ENCODE measurements at regions not wholly inside any gene's neighbourhood (a gene's known extent, or its start where the extent isn't known, plus 50 kb on each side); places are given as distances from the start of the nearest gene placed in this dataset.

DNA sequence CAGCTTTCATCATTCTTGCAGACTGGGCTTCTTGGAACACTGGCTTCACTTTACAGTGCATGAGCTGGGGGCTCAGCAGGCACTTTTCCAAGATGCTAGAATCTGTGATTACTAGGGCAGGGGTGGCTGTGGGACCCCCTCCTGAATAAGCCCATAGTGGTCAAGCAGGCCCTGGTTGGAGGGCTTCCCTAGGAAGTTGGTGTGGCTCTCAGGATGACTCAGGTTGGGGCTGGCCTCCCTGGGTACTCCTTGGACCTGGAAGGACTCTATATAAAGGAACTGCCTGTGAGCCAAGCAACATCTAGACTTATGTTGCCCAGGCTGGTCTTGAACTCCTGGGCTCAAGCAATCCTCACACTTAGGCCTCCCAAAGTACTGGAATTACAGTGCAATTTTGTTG is 88.3 kb upstream of the HELT start:
- no peak for TF ChIP-seq ZNF274 (IDR thresholded peaks at IDR 0.05; ENCODE audit: low read depth, low read length)

GRCh38 chr4:184932343-184932742 is 85.9 kb upstream of the HELT start:
- TF ChIP-seq ZNF274 (IDR thresholded peaks at IDR 0.05; ENCODE audit: low read depth, low read length): no peak
- no peak overlapping the region for H3K4me3 ChIP-seq (ENCODE audit: low read length)

More for the DNA sequence above, 88.3 kb upstream of the HELT start:
- H3K4me3 ChIP-seq (ENCODE audit: low read length): no peak overlapping the region

DNA sequence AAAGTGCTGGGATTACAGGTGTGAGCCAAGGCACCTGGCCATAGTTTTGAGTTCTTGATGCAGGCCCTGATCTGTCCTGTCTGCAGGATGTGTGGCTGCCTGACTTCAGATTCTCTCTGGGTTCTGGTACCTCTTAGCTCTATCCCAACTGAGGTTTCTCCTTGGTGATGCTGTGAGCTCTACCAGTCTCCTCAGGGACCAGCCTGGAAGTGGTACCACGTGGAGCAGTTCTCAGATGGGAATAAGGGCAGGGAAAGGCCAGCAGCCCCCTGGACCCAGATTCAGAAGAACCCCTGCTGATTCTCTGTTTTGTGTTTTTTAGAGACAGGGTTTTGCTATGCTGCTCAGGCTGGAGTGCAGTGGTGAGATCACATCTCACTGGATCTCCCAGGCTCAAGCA is 85.0 kb upstream of the HELT start:
- no peak for TF ChIP-seq ZNF274 (IDR thresholded peaks at IDR 0.05; ENCODE audit: low read depth, low read length)
- H3K4me3 ChIP-seq (ENCODE audit: low read length): no peak overlapping the region

GRCh38 chr4:184934184-184934583 is 84.1 kb upstream of the HELT start:
- no peak for TF ChIP-seq ZNF274 (IDR thresholded peaks at IDR 0.05; ENCODE audit: low read depth, low read length)
- no peak overlapping the region for H3K4me3 ChIP-seq (ENCODE audit: low read length)

DNA sequence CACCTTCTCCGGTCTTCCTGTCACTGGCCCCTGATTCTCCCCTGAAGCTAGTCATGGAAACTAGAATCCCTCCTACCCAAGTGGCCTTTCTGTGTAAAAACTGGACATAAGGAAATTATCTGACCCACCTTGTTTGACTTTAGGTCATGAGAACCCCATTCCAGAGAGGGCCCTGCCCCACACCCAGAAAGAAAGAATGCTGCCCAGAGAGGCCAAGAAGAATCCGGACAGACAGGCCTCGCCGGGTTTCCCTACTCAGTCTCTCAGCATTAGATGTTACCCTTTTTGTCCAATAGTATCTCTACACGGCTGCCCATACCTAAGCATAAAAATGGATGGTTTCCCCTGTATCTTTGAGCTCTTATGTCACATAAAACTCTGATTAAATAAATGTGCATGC is 83.3 kb upstream of the HELT start:
- H3K4me3 ChIP-seq (ENCODE audit: low read length): no peak overlapping the region
- no peak for TF ChIP-seq ZNF274 (IDR thresholded peaks at IDR 0.05; ENCODE audit: low read depth, low read length)

DNA sequence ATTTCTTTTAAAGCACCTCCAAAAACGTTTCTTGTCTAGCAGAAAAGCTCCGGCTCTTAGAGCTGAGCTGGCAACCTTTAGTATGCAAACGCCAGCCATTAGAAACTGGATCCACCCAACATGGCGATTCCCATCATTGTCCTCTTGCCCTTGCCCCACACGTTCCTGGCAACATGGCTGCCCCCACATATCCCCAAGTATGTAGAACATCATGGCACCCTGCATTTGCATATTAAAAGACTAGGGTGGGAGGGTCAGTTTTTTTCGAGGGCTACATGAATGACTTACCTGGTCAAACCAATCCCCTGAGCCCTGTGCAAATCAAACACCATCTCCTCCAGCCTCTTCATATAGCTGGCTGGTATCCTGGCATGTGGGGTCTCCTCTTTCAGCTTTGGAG is 82.2 kb upstream of the HELT start:
- no peak for TF ChIP-seq ZNF274 (IDR thresholded peaks at IDR 0.05; ENCODE audit: low read depth, low read length)

GRCh38 chr4:184937030-184937710 is 81.1 kb upstream of the HELT start:
- no peak overlapping the region for H3K4me3 ChIP-seq (ENCODE audit: low read length)
- TF ChIP-seq ZNF274 (IDR thresholded peaks at IDR 0.05; ENCODE audit: low read depth, low read length): no peak

More for the DNA sequence above, 82.2 kb upstream of the HELT start:
- no peak overlapping the region for H3K4me3 ChIP-seq (ENCODE audit: low read length)

GRCh38 chr4:184937745-184938144 is 80.5 kb upstream of the HELT start:
- no peak overlapping the region for H3K4me3 ChIP-seq (ENCODE audit: low read length)
- no peak for TF ChIP-seq ZNF274 (IDR thresholded peaks at IDR 0.05; ENCODE audit: low read depth, low read length)

- TF ChIP-seq ZNF274 (IDR thresholded peaks at IDR 0.05; ENCODE audit: low read depth, low read length): no peak
- H3K4me3 ChIP-seq (ENCODE audit: low read length): no peak overlapping the region
These were observed 79.4 kb upstream of the HELT start for GRCh38 chr4:184938871-184939270.

GRCh38 chr4:184939978-184940377 is 78.3 kb upstream of the HELT start:
- TF ChIP-seq ZNF274 (IDR thresholded peaks at IDR 0.05; ENCODE audit: low read depth, low read length): no peak
- no peak overlapping the region for H3K4me3 ChIP-seq (ENCODE audit: low read length)

DNA sequence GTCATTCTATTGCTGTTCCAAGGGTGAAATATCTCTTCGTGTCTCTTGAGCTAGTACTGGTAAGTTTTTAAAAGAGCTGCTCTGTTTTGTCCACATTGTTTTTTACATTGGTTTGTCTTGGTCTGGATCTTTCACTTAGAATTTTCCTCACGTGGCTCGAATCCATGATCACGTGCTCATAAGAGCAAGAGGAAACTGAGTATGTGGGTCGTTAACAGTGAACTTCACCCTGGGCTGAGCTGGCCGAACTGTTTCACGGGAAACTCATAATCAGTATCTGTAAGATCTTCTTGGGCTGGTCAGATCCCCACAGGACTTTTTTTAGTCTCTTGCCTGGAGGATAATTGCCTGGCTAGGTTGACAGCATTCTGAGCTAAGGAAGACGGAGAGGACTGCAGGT is 77.8 kb upstream of the HELT start:
- no peak for TF ChIP-seq ZNF274 (IDR thresholded peaks at IDR 0.05; ENCODE audit: low read depth, low read length)
- H3K4me3 ChIP-seq (ENCODE audit: low read length): no peak overlapping the region

- H3K4me3 ChIP-seq (ENCODE audit: low read length): no peak overlapping the region
- TF ChIP-seq ZNF274 (IDR thresholded peaks at IDR 0.05; ENCODE audit: low read depth, low read length): no peak
These were observed 76.4 kb upstream of the HELT start for GRCh38 chr4:184941671-184942418.

DNA sequence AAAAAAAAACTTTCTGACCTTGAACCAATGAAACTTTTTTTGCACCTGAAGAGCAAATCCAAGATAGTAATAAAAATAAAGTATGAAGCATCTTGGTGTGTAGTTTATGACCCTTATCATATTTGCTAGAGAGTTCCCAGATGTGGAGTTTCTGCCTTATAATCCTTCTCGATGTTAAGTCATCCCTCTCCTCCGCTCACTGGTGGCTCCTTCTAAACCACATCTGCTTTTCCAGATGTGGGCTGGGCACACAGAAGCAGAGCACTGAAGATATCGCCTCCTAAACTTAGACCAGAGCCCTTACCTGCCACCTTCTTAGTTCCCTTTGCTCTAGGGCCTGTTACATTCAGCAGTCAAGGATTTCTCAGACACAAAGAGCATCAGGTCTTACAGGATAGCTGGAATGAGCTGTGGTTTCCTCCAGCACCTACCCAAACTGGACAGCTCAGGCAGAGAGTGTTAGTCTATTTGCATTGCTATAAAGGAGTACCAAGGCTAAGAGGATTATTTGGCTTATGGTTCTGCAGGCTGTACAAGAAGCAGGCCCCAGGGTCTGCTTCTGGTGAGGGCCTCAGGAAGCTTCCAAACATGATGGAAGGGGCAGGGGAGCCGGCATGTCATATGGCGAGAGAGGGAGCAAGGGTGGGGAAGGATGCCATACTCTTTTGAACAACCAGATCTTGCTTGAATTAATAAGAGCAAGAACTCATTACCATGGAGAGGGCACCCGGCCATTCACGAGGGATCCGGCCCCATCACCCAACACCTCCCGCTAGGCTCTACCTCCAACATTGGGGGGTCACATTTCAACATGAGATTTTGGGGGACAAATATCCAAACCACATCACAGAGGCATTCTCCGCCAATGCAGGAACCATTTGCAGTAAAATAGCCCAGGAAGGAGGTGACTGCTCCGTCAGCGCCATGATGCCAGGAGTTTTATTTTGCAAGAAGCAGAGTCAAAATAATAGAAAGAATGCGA is 75.6 kb upstream of the HELT start:
- no peak for TF ChIP-seq ZNF274 (IDR thresholded peaks at IDR 0.05; ENCODE audit: low read depth, low read length)
- H3K4me3 ChIP-seq (ENCODE audit: low read length): no peak overlapping the region

GRCh38 chr4:184949020-184949419 is 69.3 kb upstream of the HELT start:
- H3K4me3 ChIP-seq (ENCODE audit: low read length): no peak overlapping the region
- TF ChIP-seq ZNF274 (IDR thresholded peaks at IDR 0.05; ENCODE audit: low read depth, low read length): no peak
